Common myeloid progenitor, CD34-positive (primary cell): ENCODE measurements at regions not wholly inside any gene's neighbourhood (a gene's known extent, or its start where the extent isn't known, plus 50 kb on each side); places are given as distances from the start of the nearest gene placed in this dataset.

Source experiments
- CTCF ChIA-PET: fragments of 350-600 bp; sonication (Branson Sonifier 250); formaldehyde crosslinking; loops from one replicate; lab custom pipeline; 2021; ENCODE audit warnings: antibody characterized with exemption; lab: Charles Lee
- POLR2A ChIA-PET: fragments of 350-600 bp; sonication (Branson Sonifier 250); formaldehyde crosslinking; loops from one replicate; lab custom pipeline; 2021; ENCODE audit warnings: antibody characterized with exemption; lab: Charles Lee
- DNase-seq, 3 donors: peaks; one replicate each; pipeline versions ENCODE4 v3.0.0 to v3.0.0-alpha.2; 2013
- H3K27ac ChIP-seq, 2 experiments: 1 replicate in 1 of 2; 2 replicates in 1 of 2; pipeline ENCODE4 v1.7.0; 2013; ENCODE audit warnings: inconsistent platforms in 2 of 2, low read length in 2 of 2, mild to moderate bottlenecking in 2 of 2, low read depth in 1 of 2, moderate library complexity in 1 of 2; ENCODE audit not compliant: severe bottlenecking in 2 of 2, insufficient read depth in 1 of 2, poor library complexity in 1 of 2
- H3K27me3 ChIP-seq, 5 experiments: replicated peaks in 2 of 5; 1 replicate in 3 of 5; 2 replicates in 2 of 5; pipeline versions ENCODE4 v1.6.1 to v1.7.0; 2013; ENCODE audit warnings: low read length in 4 of 5, mild to moderate bottlenecking in 2 of 5, moderate library complexity in 2 of 5, inconsistent platforms in 1 of 5; ENCODE audit not compliant: insufficient read depth in 5 of 5, control insufficient read depth in 4 of 5
- H3K36me3 ChIP-seq, 4 experiments: 1 replicate in 2 of 4; 2 replicates in 2 of 4; pipeline versions ENCODE4 v1.6.1 to v1.7.0; 2013; ENCODE audit warnings: low read length in 3 of 4, control low read depth in 1 of 4, mild to moderate bottlenecking in 1 of 4; ENCODE audit not compliant: control insufficient read depth in 4 of 4, insufficient read depth in 4 of 4
- H3K4me1 ChIP-seq, 4 experiments: 1 replicate in 3 of 4; 2 replicates in 1 of 4; pipeline versions ENCODE4 v1.6.1 to v1.7.1; 2013; ENCODE audit warnings: low read length in 3 of 4, mild to moderate bottlenecking in 3 of 4, control low read depth in 1 of 4, inconsistent platforms in 1 of 4, moderate library complexity in 1 of 4; ENCODE audit not compliant: control insufficient read depth in 4 of 4, insufficient read depth in 4 of 4; ENCODE audit errors: control extremely low read depth in 1 of 4
- H3K4me3 ChIP-seq, 7 experiments: 1 replicate in 4 of 7; 2 replicates in 3 of 7; pipeline versions ENCODE4 v1.5.1 to v1.7.0; 2013; ENCODE audit warnings: mild to moderate bottlenecking in 7 of 7, low read length in 6 of 7, moderate library complexity in 6 of 7, inconsistent platforms in 2 of 7, low read depth in 2 of 7, control low read depth in 1 of 7; ENCODE audit not compliant: insufficient read depth in 4 of 7, control insufficient read depth in 1 of 7; ENCODE audit errors: extremely low read depth in 1 of 7
- H3K9me3 ChIP-seq, 5 experiments: 1 replicate in 4 of 5; 2 replicates in 1 of 5; pipeline versions ENCODE4 v1.6.1 to v1.7.1; 2013; ENCODE audit warnings: low read length in 4 of 5, mild to moderate bottlenecking in 2 of 5, inconsistent platforms in 1 of 5, low read depth in 1 of 5, moderate library complexity in 1 of 5; ENCODE audit not compliant: control insufficient read depth in 4 of 5, insufficient read depth in 2 of 5; ENCODE audit errors: control extremely low read depth in 1 of 5
- WGBS: methylation state at CpG from one replicate; pipeline ENCODE4 v1.1.5; 2013; ENCODE audit not compliant: insufficient coverage; 5-methylcytosine and 5-hydroxymethylcytosine counted together

DNA sequence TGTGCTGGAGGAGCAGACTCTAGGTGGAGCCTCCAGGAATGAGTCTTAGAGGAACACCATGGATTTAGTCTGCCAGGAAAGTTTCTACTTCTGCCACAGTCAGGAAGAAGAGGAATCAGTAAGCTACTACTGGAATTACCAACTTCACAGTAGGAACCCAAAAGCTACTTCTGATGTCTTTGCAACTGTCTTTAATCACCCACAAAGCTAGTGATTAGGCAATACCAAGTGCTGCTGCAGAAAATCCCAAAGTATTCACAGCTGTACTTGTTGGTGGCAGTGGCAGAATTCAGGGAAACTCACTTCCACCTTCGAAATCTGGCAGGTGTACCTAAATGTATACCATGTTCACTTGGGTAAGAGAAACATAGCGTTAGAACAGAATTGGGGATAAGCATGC lies 264.5 kb upstream of the SORL1-AS1 start:
- ChIA-PET POLR2A (no interaction called here), CTCF (no interaction called here)
- no peak overlapping the region for H3K4me3 ChIP-seq
- no peak overlapping the region for H3K27ac ChIP-seq
- WGBS: 100% methylated on average over 2 of the region's 2 CpGs
- peaks cover 0 to 4% (median 3%) of the 10 kb centered on the region in 4 experiments for H3K4me1 ChIP-seq
- H3K27me3 ChIP-seq: no peaks in the 10 kb centered on the region
- no peak for DNase-seq
- H3K36me3 ChIP-seq: no peaks in the 10 kb centered on the region
- peaks cover 0 to 2% (median 0%) of the 10 kb centered on the region in 5 experiments for H3K9me3 ChIP-seq

DNA sequence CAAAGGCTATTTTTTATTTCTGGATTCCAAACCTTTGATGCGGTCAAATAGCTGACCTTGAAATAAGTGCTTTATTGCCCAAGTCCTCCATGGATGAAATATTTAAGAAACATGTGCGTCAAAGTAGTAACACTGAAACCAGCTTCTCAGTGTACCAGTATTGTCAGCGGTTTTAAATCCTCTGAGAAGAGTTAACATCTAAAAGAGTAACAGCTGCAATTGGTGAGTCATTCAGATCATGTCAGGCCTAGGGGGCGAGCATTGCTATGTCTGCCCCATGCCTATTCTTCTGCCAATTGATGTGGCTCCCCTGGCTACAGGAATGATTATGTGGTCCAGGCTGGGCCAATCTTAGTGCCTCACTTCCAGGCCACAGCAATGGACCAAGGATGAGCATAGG lies 263.3 kb upstream of the SORL1-AS1 start:
- H3K4me3 ChIP-seq: no peak overlapping the region
- ChIA-PET POLR2A (no interaction called here), CTCF (no interaction called here)
- no peaks in the 10 kb centered on the region for H3K36me3 ChIP-seq
- H3K4me1 ChIP-seq: peaks cover 0 to 3% (median 0%) of the 10 kb centered on the region in 4 experiments
- no peak for DNase-seq
- H3K27ac ChIP-seq: no peak overlapping the region
- no peaks in the 10 kb centered on the region for H3K27me3 ChIP-seq
- no peaks in the 10 kb centered on the region for H3K9me3 ChIP-seq
- WGBS: 98% methylated on average over 4 of the region's 4 CpGs

DNA sequence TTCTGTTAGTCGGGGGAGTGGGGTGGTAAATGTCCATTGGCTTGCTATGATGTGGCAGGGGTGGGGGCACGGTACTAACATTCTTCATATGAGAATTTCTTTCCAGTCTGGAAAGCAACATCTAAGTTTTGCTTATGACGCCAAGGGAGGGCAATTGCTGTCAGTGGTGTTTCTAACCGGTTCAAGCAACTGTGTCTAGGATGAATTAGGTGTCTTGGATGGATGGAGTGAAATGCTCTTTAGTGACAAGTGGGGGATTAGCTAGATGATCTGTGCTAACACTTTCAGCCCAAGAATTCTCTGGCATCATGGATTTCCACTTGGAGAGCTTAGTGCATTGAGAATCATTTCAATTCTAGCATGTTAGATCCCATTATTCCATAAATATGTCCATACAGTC lies 262.6 kb upstream of the SORL1-AS1 start:
- ChIA-PET CTCF (no interaction called here), POLR2A (no interaction called here)
- H3K4me3 ChIP-seq: no peak overlapping the region
- no peak for DNase-seq
- no peaks in the 10 kb centered on the region for H3K9me3 ChIP-seq
- no peaks in the 10 kb centered on the region for H3K36me3 ChIP-seq
- 100% methylated on average over 4 of the region's 4 CpGs for WGBS
- peaks cover 0 to 3% (median 0%) of the 10 kb centered on the region in 4 experiments for H3K4me1 ChIP-seq
- no peaks in the 10 kb centered on the region for H3K27me3 ChIP-seq
- H3K27ac ChIP-seq: no peak overlapping the region

DNA sequence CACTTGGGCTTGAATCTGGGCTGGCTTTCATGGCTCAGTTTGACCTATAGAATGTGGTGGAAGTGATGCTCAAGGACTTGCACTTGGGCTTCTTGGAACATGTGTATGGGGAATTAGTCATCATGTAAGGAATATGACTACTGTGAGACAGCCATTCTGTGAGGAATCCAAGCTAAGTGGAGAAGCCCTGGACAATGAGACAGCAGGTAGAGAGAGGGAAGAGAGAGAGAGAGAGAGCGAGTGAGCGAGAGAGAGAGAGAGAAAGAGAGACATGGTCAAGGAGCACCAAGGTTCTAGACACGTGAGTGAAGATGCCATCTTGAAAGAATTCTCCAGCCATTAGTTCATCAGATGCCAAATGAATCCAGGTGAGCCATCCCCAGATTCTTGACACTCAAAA lies 261.6 kb upstream of the SORL1-AS1 start:
- Histone ChIP-seq H3K4me1 (peaks cover 0 to 5% (median 0%) of the 10 kb centered on the region in 4 experiments), H3K27ac (no peak overlapping the region), H3K27me3 (no peaks in the 10 kb centered on the region), H3K4me3 (no peak overlapping the region), H3K36me3 (no peaks in the 10 kb centered on the region), H3K9me3 (no peaks in the 10 kb centered on the region)
- no peak for DNase-seq
- ChIA-PET CTCF (no interaction called here), POLR2A (no interaction called here)
- WGBS: 100% methylated on average over 3 of the region's 3 CpGs

DNA sequence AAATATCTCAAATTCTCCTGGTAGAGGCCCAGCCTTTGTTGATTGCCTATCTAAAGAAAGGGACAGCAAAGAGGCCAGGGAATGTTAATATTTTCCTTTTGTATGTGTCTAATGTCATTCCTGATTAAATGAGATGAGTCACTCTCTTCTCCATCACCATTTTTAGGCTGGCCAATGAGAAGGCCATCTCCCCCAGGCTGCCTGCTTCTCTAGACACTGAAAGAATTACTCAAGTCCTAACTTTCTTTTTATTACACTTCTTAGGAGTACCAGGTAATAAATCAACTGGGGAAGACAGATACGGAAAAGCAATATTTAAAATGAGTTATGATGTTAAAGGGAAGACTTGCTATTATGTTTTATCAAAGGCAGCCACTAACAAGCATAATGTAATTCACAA lies 259.2 kb upstream of the SORL1-AS1 start:
- peaks cover 0 to 8% (median 0%) of the 10 kb centered on the region in 4 experiments for H3K4me1 ChIP-seq
- no peak overlapping the region for H3K27ac ChIP-seq
- no peak overlapping the region for H3K4me3 ChIP-seq
- H3K36me3 ChIP-seq: no peaks in the 10 kb centered on the region
- H3K27me3 ChIP-seq: no peaks in the 10 kb centered on the region
- no CpG with 5 or more reads among the region's 1 CpG for WGBS
- POLR2A ChIA-PET: no interaction called here
- no peaks in the 10 kb centered on the region for H3K9me3 ChIP-seq
- no peak for DNase-seq
- CTCF ChIA-PET: no interaction called here

DNA sequence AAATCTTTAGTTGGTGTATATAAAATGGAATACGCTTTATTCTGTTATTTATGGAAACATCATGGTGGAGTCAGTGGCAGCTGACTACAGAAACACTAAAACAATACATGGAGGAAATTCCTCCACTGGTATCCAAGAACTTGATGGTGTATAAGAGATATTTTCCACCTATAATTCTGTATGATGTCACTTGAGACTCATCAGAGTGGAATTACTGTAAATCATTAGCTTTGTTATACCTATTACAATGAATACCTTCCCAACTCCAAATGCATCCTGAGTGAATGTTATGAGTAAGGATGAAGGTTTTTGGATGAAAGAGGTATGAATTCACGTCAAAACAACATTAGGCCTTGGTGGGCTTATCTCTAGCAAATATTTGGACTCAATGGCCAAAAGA lies 258.5 kb upstream of the SORL1-AS1 start:
- POLR2A ChIA-PET: no interaction called here
- H3K4me3 ChIP-seq: no peak overlapping the region
- DNase-seq: no peak

DNA sequence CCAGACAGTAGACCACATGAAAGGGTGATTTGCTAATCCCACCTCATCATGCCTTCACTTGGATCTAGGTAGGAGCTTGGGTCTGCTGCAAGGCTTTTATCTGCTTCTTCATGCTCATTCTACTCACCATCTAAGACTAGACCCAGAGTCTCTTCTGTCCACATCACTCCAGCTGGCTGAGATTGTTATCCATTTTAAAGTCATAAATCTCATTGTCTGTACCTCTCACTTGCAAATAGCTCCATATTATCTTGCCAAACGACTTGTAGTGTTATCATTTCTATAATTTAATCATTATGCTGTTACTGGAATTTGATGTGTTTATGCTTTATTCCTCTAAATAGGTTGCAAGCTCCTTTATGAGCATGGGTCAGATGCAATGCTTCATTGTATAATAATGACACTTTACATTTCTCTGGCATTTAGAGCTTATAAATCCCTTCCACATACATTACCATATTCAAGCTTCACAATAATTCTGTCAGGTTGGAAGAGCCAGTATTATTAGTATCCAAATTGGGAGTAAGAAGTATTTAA lies 254.2 kb upstream of the SORL1-AS1 start:
- H3K4me1 ChIP-seq: peaks cover 0 to 8% (median 0%) of the 10 kb centered on the region in 4 experiments
- H3K4me3 ChIP-seq: no peak overlapping the region
- no CpG with 5 or more reads among the region's 1 CpG for WGBS
- no peak for DNase-seq
- H3K27me3 ChIP-seq: no peaks in the 10 kb centered on the region
- POLR2A ChIA-PET: no interaction called here
- no peaks in the 10 kb centered on the region for H3K36me3 ChIP-seq
- H3K27ac ChIP-seq: no peak overlapping the region
- CTCF ChIA-PET: no interaction called here
- H3K9me3 ChIP-seq: no peaks in the 10 kb centered on the region

More for the DNA sequence above, 258.5 kb upstream of the SORL1-AS1 start:
- WGBS: 100% methylated on average over 1 of the region's 2 CpGs
- H3K4me1 ChIP-seq: peaks cover 0 to 8% (median 0%) of the 10 kb centered on the region in 4 experiments
- H3K27ac ChIP-seq: no peak overlapping the region
- H3K36me3 ChIP-seq: no peaks in the 10 kb centered on the region
- CTCF ChIA-PET: no interaction called here
- H3K27me3 ChIP-seq: no peaks in the 10 kb centered on the region
- H3K9me3 ChIP-seq: no peaks in the 10 kb centered on the region
